SIG-M5 treated with dmso at 0.1 percent for 504 hours (cell line): ENCODE measurements at regions not wholly inside any gene's neighbourhood (a gene's known extent, or its start where the extent isn't known, plus 50 kb on each side); places are given as distances from the start of the nearest gene placed in this dataset.

ENCODE experiments used
- DNase-seq: peaks from one replicate; lab custom pipeline; 2025; ENCODE audit not compliant: unreplicated experiment; lab: John Stamatoyannopoulos, UW

- DNase-seq = no peak
Observed at GRCh38 chr7:19224951-19225350, 79.7 kb upstream of the FERD3L start.

DNA sequence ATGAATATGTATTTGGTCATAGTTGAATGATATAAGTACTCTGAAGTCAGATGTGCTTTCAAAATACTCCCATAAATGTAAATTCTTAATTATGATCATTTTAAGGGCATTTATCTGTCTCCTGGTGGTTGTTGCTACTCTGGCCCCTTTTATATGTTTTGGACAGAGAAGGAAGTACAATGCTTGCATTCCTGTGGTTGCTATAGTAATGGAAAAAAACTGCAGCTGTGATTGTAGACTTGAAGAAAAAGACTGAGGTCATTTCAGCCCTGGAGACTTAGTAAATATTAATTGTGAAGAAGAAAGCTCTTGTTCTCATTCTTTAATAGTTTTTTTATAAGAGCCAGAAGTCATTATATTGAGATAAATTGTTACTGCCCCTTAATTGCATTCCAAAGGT, 70.2 kb upstream of the FERD3L start:
- DNase-seq = no peak

DNA sequence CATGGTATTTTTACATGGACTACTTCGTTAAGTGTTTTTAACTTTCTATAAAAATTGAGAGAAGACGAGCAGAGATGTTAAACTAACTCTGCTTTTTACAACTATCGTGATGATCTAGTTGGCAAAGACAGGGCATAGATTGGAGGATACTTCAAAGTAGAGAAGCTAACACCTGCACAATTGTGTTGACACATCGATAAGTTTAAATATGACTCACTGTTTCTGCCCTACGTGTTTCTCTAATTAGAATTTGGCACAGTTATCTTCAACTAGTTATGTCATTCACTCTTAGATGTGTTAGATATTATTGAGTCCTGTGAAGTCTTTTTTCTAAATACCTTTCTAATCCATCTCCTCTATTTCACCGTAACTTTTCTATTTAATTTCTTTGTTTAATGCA, 68.5 kb upstream of the FERD3L start:
- DNase-seq = no peak

DNA sequence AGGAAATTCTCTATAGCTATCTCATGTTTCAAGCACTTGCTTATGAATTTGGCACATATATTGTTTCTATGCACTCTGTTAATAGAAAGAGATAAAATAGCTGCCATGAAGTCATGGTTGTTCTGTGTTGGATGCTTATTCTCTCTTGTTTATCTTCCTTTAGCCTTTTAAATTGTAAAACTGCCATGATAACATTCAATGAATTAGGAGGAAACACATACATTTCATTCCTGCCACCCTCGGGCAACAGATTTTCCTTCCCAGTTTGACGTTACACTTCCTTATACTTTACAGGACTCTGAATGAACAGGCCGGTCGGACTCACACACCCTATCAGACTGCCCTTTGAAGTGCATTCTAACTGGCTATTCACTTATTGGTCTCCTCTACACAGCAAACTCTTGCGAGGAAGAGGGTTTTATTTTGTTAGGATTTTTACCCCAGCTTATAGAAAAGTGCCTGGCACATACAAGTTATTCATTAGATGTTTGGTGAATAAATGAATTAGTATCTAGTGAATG, 65.7 kb upstream of the FERD3L start:
- no peak for DNase-seq

DNA sequence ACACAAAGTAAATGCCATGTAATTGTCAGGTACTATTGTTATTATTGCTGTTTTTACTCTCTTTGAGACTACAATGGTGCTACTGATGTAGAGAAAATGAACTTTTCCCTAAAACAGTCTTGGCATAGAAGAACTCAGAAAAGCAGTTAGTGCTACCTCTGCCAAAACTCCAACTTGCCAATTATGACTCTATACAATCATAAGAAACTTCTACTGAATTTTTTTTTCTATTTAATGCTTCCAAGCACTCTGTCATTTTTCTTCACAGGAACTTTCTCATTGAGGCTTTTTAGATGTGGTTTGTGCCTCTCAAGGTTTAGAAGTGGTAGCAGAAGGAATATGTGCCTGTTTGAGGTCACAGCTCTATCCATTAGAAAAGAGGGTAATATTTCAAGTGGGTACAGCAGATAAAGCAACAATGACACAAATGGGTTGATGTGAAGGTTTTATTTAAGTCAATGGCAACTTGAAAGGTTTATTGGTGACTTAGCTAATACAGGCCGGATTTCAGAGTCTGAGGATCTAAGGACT, 64.0 kb upstream of the FERD3L start:
- no peak for DNase-seq

GRCh38 chr7:19206721-19207120, 61.5 kb upstream of the FERD3L start:
- DNase-seq = no peak

DNA sequence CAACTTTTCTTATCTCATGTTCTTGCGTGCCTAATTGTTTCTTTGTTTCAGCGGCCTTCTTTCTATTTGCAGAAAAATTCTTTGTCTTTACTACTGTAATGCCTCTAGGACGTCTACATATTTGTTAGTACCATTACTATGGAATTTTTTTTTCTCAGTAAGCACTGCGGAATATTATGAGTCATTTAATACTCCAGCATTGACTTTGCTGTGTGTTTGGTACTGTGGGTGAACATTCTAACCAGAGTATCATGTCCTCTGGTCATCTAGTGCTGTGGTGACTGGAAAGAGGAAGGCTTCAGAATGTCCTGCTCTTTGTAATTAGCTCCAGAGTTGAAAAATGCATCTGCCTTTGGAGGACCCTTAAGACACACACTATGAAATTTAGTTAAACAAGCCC, 58.5 kb upstream of the FERD3L start:
- DNase-seq = no peak

GRCh38 chr7:19202599-19202998, 57.4 kb upstream of the FERD3L start:
- no peak for DNase-seq
